Neural cell (in vitro differentiated cells): ENCODE measurements at regions not wholly inside any gene's neighbourhood (a gene's known extent, or its start where the extent isn't known, plus 50 kb on each side); places are given as distances from the start of the nearest gene placed in this dataset.

Experiments
- H2AFZ ChIP-seq: fragments of 200-600, 300-800 bp; sonication (generic), shearing (Covaris generic); 2 replicates; pipeline ENCODE4 v1.6.0; 2014; ENCODE audit warnings: low read depth, mild to moderate bottlenecking, antibody characterized with exemption, low read length, moderate library complexity
- H3F3A ChIP-seq: fragments of 200-600 bp; shearing (Covaris generic); 2 replicates; pipeline ENCODE4 v1.6.1; 2016; ENCODE audit warnings: mild to moderate bottlenecking, moderate library complexity, mixed read lengths, antibody characterized with exemption, low read length; ENCODE audit not compliant: insufficient read depth, poor library complexity, severe bottlenecking
- H3K27ac ChIP-seq: fragments of 200-600, 300-800 bp; sonication (generic), shearing (Covaris generic); 2 replicates; pipeline ENCODE4 v1.5.1; 2014; ENCODE audit warnings: mild to moderate bottlenecking, low read length, moderate library complexity
- H3K27me3 ChIP-seq: fragments of 300-800, 200-600 bp; sonication (generic), shearing (Covaris generic); 2 replicates; pipeline ENCODE4 v1.6.0; 2014; ENCODE audit warnings: mild to moderate bottlenecking, low read depth, low read length, moderate library complexity; ENCODE audit not compliant: insufficient read depth
- H3K36me3 ChIP-seq: fragments of 300-800, 200-600 bp; sonication (generic), shearing (Covaris generic); 2 replicates; pipeline ENCODE4 v1.5.1; 2014; ENCODE audit warnings: mild to moderate bottlenecking, antibody characterized with exemption, low read length, moderate library complexity; ENCODE audit not compliant: insufficient read depth
- H3K4me2 ChIP-seq: fragments of 300-800, 200-600 bp; sonication (generic), shearing (Covaris generic); 2 replicates; pipeline ENCODE4 v1.6.0; 2014; ENCODE audit warnings: mild to moderate bottlenecking, low read length
- H3K4me3 ChIP-seq: fragments of 300-800, 200-600 bp; sonication (generic), shearing (Covaris generic); 2 replicates; pipeline ENCODE4 v1.5.1; 2014; ENCODE audit warnings: mild to moderate bottlenecking, low read length, moderate library complexity
- H3K79me2 ChIP-seq: fragments of 200-600 bp; shearing (Covaris generic); replicated peaks from 2 replicates; pipeline ENCODE4 v1.6.0; 2014; ENCODE audit warnings: mild to moderate bottlenecking, low read length, moderate library complexity; ENCODE audit not compliant: insufficient read depth
- H3K9ac ChIP-seq: fragments of 300-800, 200-600 bp; sonication (generic), shearing (Covaris generic); 2 replicates; pipeline ENCODE4 v1.6.1; 2016; ENCODE audit warnings: mild to moderate bottlenecking, low read length, mixed read lengths
- H3K9me2 ChIP-seq: fragments of 200-600 bp; shearing (Covaris generic); 2 replicates; pipeline ENCODE4 v1.6.1; 2016; ENCODE audit warnings: mild to moderate bottlenecking, low read length, mixed read lengths; ENCODE audit not compliant: insufficient read depth
- H3K9me3 ChIP-seq: fragments of 200-600, 300-800 bp; sonication (generic), shearing (Covaris generic); 2 replicates; pipeline ENCODE4 v1.6.1; 2016; ENCODE audit warnings: mild to moderate bottlenecking, mixed run types, low read length, moderate library complexity, mixed read lengths
- H4K20me1 ChIP-seq: fragments of 200-600 bp; shearing (Covaris generic); 2 replicates; pipeline ENCODE4 v1.6.1; 2016; ENCODE audit warnings: mild to moderate bottlenecking, mixed run types; ENCODE audit not compliant: insufficient read depth
- EP300 ChIP-seq: fragments of 450-650 bp; conservative IDR thresholded peaks from 2 replicates; pipeline ENCODE4 v1.6.1; 2014; ENCODE audit warnings: antibody characterized with exemption, mild to moderate bottlenecking, moderate library complexity; ENCODE audit not compliant: poor library complexity, severe bottlenecking
- EZH2 ChIP-seq: fragments of 200-600, 300-800 bp; shearing (Covaris generic), sonication (generic); IDR thresholded peaks from 2 replicates; pipeline ENCODE4 v1.6.1; 2014; ENCODE audit warnings: antibody characterized with exemption, low read length, borderline replicate concordance, mild to moderate bottlenecking; ENCODE audit not compliant: insufficient read depth, poor library complexity, severe bottlenecking
- MXI1 ChIP-seq: fragments of 450-650 bp; conservative IDR thresholded peaks from 2 replicates; pipeline ENCODE4 v1.6.1; 2014; ENCODE audit warnings: antibody characterized with exemption, mild to moderate bottlenecking; ENCODE audit not compliant: poor library complexity, severe bottlenecking
- POLR2AphosphoS5 ChIP-seq: IDR thresholded peaks from 2 replicates; pipeline ENCODE4 v1.6.1; 2012
- RAD21 ChIP-seq: fragments of 450-650 bp; conservative IDR thresholded peaks from 2 replicates; pipeline ENCODE4 v1.6.1; 2014; ENCODE audit warnings: antibody characterized with exemption, mild to moderate bottlenecking, moderate library complexity
- SMC3 ChIP-seq: fragments of 450-650 bp; conservative IDR thresholded peaks from 2 replicates; pipeline ENCODE4 v1.6.1; 2014; ENCODE audit warnings: antibody characterized with exemption, mild to moderate bottlenecking, moderate library complexity; ENCODE audit not compliant: poor library complexity
- TAF1 ChIP-seq: IDR thresholded peaks from 2 replicates; pipeline ENCODE4 v1.6.1; 2012; ENCODE audit warnings: low read depth
- TF ChIP-seq, protein P1 (sequence below): IDR thresholded peaks from 2 replicates; pipeline ENCODE4 v1.6.1; 2012; ENCODE audit warnings: borderline replicate concordance
- TF ChIP-seq, protein P2 (sequence below): fragments of 450-650 bp; IDR thresholded peaks from 2 replicates; pipeline ENCODE4 v1.5.1; 2014; ENCODE audit warnings: antibody characterized with exemption, mild to moderate bottlenecking, moderate library complexity; ENCODE audit not compliant: poor library complexity, severe bottlenecking

DNA sequence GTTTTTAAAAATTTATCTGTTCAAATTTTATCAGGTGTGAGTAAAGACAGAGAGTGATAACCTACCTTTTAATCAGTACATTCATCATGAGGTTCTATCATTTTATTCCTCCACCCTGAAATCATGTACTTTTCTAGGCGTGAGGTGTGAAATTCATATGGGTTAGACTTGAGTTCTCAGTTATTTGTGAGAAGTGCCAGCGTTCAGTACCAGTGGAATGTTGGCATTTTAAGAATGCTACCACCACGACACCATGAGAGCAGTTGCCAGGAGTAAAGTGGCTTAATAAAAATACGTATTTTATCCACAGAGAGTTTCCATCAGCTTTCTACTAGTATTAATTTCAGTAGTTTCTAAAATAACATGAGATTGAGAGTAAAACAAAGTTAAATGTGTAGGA, 104.1 kb upstream of the FERD3L start:
- Histone ChIP-seq H3K9me2 (no peaks in the 10 kb centered on the region), H3K9me3 (no peaks in the 10 kb centered on the region), H2AFZ (no peak overlapping the region), H3K4me3 (no peak overlapping the region), H4K20me1 (no peaks in the 10 kb centered on the region), H3K36me3 (no peaks in the 10 kb centered on the region), H3K4me2 (no peak overlapping the region), H3K27ac (no peak overlapping the region), H3K79me2 (no peaks in the 10 kb centered on the region), H3K9ac (no peak overlapping the region), H3K27me3 (no peaks in the 10 kb centered on the region), H3F3A (no peaks in the 10 kb centered on the region)
- no peak for TF ChIP-seq RAD21
- no peak for TF ChIP-seq POLR2AphosphoS5
- TF ChIP-seq, protein P1, sequence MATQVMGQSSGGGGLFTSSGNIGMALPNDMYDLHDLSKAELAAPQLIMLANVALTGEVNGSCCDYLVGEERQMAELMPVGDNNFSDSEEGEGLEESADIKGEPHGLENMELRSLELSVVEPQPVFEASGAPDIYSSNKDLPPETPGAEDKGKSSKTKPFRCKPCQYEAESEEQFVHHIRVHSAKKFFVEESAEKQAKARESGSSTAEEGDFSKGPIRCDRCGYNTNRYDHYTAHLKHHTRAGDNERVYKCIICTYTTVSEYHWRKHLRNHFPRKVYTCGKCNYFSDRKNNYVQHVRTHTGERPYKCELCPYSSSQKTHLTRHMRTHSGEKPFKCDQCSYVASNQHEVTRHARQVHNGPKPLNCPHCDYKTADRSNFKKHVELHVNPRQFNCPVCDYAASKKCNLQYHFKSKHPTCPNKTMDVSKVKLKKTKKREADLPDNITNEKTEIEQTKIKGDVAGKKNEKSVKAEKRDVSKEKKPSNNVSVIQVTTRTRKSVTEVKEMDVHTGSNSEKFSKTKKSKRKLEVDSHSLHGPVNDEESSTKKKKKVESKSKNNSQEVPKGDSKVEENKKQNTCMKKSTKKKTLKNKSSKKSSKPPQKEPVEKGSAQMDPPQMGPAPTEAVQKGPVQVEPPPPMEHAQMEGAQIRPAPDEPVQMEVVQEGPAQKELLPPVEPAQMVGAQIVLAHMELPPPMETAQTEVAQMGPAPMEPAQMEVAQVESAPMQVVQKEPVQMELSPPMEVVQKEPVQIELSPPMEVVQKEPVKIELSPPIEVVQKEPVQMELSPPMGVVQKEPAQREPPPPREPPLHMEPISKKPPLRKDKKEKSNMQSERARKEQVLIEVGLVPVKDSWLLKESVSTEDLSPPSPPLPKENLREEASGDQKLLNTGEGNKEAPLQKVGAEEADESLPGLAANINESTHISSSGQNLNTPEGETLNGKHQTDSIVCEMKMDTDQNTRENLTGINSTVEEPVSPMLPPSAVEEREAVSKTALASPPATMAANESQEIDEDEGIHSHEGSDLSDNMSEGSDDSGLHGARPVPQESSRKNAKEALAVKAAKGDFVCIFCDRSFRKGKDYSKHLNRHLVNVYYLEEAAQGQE = no peak
- TF ChIP-seq EP300 = no peak
- no peak for TF ChIP-seq MXI1
- TF ChIP-seq SMC3 = no peak
- no peak for TF ChIP-seq EZH2
- no peak for TF ChIP-seq TAF1
- TF ChIP-seq, protein P2, sequence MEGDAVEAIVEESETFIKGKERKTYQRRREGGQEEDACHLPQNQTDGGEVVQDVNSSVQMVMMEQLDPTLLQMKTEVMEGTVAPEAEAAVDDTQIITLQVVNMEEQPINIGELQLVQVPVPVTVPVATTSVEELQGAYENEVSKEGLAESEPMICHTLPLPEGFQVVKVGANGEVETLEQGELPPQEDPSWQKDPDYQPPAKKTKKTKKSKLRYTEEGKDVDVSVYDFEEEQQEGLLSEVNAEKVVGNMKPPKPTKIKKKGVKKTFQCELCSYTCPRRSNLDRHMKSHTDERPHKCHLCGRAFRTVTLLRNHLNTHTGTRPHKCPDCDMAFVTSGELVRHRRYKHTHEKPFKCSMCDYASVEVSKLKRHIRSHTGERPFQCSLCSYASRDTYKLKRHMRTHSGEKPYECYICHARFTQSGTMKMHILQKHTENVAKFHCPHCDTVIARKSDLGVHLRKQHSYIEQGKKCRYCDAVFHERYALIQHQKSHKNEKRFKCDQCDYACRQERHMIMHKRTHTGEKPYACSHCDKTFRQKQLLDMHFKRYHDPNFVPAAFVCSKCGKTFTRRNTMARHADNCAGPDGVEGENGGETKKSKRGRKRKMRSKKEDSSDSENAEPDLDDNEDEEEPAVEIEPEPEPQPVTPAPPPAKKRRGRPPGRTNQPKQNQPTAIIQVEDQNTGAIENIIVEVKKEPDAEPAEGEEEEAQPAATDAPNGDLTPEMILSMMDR = no peak

- no peak overlapping the region for H3K9ac ChIP-seq
- no peaks in the 10 kb centered on the region for H4K20me1 ChIP-seq
- no peaks in the 10 kb centered on the region for H3K36me3 ChIP-seq
- TF ChIP-seq EP300 (no peak), SMC3 (no peak), POLR2AphosphoS5 (no peak), EZH2 (no peak), TAF1 (no peak), MXI1 (no peak), RAD21 (no peak)
- TF ChIP-seq, protein P1 = no peak
- TF ChIP-seq, protein P2 = no peak
- H3K9me3 ChIP-seq = no peaks in the 10 kb centered on the region
- no peak overlapping the region for H3K27ac ChIP-seq
- no peaks in the 10 kb centered on the region for H3K9me2 ChIP-seq
- no peaks in the 10 kb centered on the region for H3K27me3 ChIP-seq
- H3F3A ChIP-seq = no peaks in the 10 kb centered on the region
- H2AFZ ChIP-seq = no peak overlapping the region
- no peaks in the 10 kb centered on the region for H3K79me2 ChIP-seq
- no peak overlapping the region for H3K4me3 ChIP-seq
- H3K4me2 ChIP-seq = no peak overlapping the region
Observed at GRCh38 chr7:19248681-19249080, 103.5 kb upstream of the FERD3L start.
